Uterus (tissue), 3 donors: ENCODE measurements at regions not wholly inside any gene's neighbourhood (a gene's known extent, or its start where the extent isn't known, plus 50 kb on each side); places are given as distances from the start of the nearest gene placed in this dataset.
"Not testable (repeated sequence)": the region's sequence is repeated elsewhere in the genome, so short reads cannot be mapped to it uniquely, and the experiment has no call there.

Experiments
- DNase-seq, 2 donors: peaks; one replicate each; pipeline ENCODE4 v3.0.0-alpha.2; 2019 to 2020
- H3K27ac ChIP-seq, 2 donors: fragments of 200-600 bp; sonication (generic); 1 replicate in 1 of 2; 2 replicates in 1 of 2; pipeline ENCODE4 v1.5.1; 2016 to 2018
- H3K27me3 ChIP-seq, 2 donors: fragments of 200-600 bp; sonication (generic); one replicate each; pipeline ENCODE4 v1.5.1; 2018 to 2019; ENCODE audit warnings: control low read depth in 1 of 2
- H3K36me3 ChIP-seq, 2 donors: fragments of 200-600 bp; sonication (generic); one replicate each; pipeline ENCODE4 v1.5.1; 2019; ENCODE audit warnings: control low read depth in 1 of 2
- H3K4me1 ChIP-seq, 2 donors: fragments of 200-600 bp; sonication (generic); one replicate each; pipeline ENCODE4 v1.5.1; 2018 to 2019; ENCODE audit warnings: control low read depth in 1 of 2
- H3K4me3 ChIP-seq, 2 donors: fragments of 200-600 bp; sonication (generic); 1 replicate in 1 of 2; 2 replicates in 1 of 2; pipeline ENCODE4 v1.5.1; 2018 to 2019; ENCODE audit warnings: mild to moderate bottlenecking in 1 of 2
- H3K9me3 ChIP-seq, 2 donors: fragments of 200-600 bp; sonication (generic); one replicate each; pipeline ENCODE4 v1.5.1; 2019; ENCODE audit warnings: control low read depth in 1 of 2
- POLR2A ChIP-seq, 2 donors: fragments of 450-650 bp; IDR thresholded peaks; one replicate each; pipeline ENCODE4 v1.6.1; 2016; ENCODE audit warnings: antibody characterized with exemption in 2 of 2, mild to moderate bottlenecking in 1 of 2, moderate library complexity in 1 of 2
- intact Hi-C: fragments of 100-400 bp; cut with DNase I; formaldehyde crosslinking; loops from one replicate; pipeline ENCODE4 v1.15.1; 2023; ENCODE audit warnings: low total_unique reads
- TF ChIP-seq, protein P1 (sequence below), 4 experiments: fragments of 200-600 bp in 2 of 4; fragments of 450-650 bp in 2 of 4; sonication (generic) in 2 of 4; IDR thresholded peaks; one replicate each; pipeline ENCODE4 v1.5.1; 2016 to 2019; ENCODE audit warnings: antibody characterized with exemption in 4 of 4, mild to moderate bottlenecking in 2 of 4, moderate library complexity in 1 of 4
- donor health status: DM: yes; HTN: yes; CAD: no.

DNA sequence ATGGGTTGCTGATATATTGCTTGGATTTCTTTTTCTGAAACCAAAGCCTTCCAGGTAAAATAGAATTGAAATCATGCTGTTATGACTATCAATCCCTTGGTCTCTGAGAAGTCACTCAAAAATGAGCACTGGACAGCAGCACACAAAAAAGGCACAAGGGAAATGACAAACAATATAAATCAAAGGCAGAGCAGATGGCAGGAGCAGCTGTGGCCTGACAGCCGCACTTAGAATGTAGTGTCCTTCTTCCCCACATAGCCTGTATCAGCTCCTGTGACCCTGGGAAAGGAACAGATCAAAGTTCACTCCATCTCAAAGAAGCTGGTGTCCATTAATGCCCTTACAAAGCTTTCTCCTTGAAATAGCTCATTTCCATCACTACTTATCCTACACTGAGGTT is 326.7 kb downstream of the SUCLG1 start:
- no peak overlapping the region for H3K4me3 ChIP-seq
- intact Hi-C loops: no loop called here
- no peak overlapping the region for H3K27ac ChIP-seq
- DNase-seq: no peak
- no peaks in the 10 kb centered on the region for H3K27me3 ChIP-seq
- H3K9me3 ChIP-seq: no peaks in the 10 kb centered on the region
- H3K36me3 ChIP-seq: no peaks in the 10 kb centered on the region
- H3K4me1 ChIP-seq: no peaks in the 10 kb centered on the region
- TF ChIP-seq POLR2A (IDR thresholded peaks at IDR 0.05): no peak
- TF ChIP-seq, protein P1, sequence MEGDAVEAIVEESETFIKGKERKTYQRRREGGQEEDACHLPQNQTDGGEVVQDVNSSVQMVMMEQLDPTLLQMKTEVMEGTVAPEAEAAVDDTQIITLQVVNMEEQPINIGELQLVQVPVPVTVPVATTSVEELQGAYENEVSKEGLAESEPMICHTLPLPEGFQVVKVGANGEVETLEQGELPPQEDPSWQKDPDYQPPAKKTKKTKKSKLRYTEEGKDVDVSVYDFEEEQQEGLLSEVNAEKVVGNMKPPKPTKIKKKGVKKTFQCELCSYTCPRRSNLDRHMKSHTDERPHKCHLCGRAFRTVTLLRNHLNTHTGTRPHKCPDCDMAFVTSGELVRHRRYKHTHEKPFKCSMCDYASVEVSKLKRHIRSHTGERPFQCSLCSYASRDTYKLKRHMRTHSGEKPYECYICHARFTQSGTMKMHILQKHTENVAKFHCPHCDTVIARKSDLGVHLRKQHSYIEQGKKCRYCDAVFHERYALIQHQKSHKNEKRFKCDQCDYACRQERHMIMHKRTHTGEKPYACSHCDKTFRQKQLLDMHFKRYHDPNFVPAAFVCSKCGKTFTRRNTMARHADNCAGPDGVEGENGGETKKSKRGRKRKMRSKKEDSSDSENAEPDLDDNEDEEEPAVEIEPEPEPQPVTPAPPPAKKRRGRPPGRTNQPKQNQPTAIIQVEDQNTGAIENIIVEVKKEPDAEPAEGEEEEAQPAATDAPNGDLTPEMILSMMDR (IDR thresholded peaks at IDR 0.05): no peak

DNA sequence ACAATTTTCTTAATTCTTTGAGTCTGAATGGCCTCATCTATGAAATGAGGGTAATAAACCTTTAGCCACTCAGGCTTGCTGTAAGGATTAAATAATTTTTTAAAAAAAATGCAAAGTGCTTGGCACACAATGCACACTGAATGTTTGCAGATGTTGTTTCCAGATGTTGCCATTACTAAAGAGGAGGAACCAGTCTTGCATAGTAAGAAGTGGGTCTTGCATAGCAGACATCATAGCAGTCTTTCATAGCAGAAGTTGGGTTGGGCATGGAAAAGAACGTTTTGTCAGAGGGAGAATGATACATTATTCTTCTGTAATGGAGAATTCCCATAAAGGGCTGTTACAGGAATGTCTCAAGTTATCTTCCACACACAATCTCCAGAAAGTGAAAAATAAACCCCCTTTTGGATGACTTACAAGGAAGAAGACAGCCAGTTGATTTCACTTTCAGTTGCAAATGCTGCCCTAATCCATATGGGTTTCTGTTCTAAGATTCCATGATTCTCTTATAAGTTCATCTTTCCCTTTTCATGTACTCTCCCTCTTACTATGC is 327.7 kb downstream of the SUCLG1 start:
- Histone ChIP-seq H3K9me3 (no peaks in the 10 kb centered on the region), H3K4me1 (no peaks in the 10 kb centered on the region), H3K36me3 (no peaks in the 10 kb centered on the region), H3K4me3 (no peak overlapping the region), H3K27me3 (no peaks in the 10 kb centered on the region), H3K27ac (no peak overlapping the region)
- no peak for DNase-seq
- intact Hi-C loops: no loop called here
- TF ChIP-seq POLR2A (IDR thresholded peaks at IDR 0.05): no peak
- TF ChIP-seq, protein P1 (IDR thresholded peaks at IDR 0.05): no peak

DNA sequence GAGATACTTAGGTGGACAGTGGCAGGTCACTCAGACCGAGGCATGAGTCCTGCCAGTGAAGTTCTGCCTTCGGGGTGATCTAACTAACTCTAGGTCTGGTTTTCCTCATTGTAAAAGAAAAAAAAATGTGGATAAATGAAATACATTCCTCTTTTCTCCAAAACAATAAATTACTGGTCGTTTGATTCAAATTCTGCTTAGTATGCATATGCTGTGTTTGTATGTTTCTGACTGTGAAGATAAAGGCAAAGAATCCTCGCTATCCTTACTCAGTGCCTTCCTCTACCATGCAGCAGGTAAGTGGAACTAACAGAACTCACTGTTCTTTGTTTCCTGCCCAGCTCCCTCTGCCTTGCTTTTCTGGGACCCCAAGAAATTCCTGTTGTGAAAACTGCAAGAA is 330.1 kb downstream of the SUCLG1 start:
- no peak overlapping the region for H3K4me3 ChIP-seq
- H3K4me1 ChIP-seq: no peaks in the 10 kb centered on the region
- TF ChIP-seq, protein P1 (IDR thresholded peaks at IDR 0.05): no peak
- TF ChIP-seq POLR2A (IDR thresholded peaks at IDR 0.05): no peak
- intact Hi-C loops: no loop called here
- no peaks in the 10 kb centered on the region for H3K27me3 ChIP-seq
- no peak overlapping the region for H3K27ac ChIP-seq
- H3K36me3 ChIP-seq: no peaks in the 10 kb centered on the region
- DNase-seq: no peak
- no peaks in the 10 kb centered on the region for H3K9me3 ChIP-seq

DNA sequence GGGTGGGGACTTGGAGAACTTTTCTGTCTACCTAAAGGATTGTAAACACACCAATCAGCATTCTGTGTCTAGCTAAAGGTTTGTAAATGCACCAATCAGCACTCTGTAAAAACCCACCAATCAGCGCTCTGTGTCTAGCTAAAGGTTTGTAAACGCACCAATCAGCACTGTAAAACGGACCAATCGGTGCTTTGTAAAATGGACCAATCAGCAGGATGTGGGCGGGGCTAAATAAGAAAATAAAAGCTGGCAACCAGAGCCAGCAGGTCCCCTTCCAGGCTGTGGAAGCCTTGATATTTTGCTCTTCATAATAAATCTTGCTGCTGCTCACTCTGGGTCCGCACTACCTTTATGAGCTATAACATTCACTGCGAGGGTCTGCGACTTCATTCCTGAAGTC is 331.3 kb downstream of the SUCLG1 start:
- H3K4me1 ChIP-seq, DNase-seq, H3K9me3 ChIP-seq, intact Hi-C loops, H3K4me3 ChIP-seq, H3K27me3 ChIP-seq, H3K36me3 ChIP-seq, H3K27ac ChIP-seq: not testable (repeated sequence)

DNA sequence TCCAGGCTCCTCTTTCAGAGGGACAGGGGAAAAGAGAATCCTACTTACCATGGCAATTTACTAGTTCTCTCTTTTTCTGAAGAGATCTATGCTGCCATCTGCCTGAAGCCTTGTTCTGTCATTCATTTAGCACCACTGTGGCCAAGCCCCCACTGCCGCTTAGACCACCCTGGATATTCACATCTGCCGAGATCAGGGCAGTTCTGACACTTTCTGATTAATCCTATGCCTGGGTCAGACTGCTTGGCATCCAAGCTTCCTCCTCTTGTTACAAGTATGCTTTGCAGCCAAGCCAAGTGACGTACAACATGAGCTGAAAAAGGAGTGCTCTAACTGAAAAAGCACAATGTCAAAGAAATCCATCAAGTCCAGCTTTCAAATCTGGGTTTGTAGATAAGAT is 332.6 kb downstream of the SUCLG1 start:
- H3K9me3 ChIP-seq: no peaks in the 10 kb centered on the region
- H3K4me1 ChIP-seq: no peaks in the 10 kb centered on the region
- DNase-seq: no peak
- H3K27me3 ChIP-seq: no peaks in the 10 kb centered on the region
- H3K27ac ChIP-seq: no peak overlapping the region
- TF ChIP-seq, protein P1 (IDR thresholded peaks at IDR 0.05): no peak
- TF ChIP-seq POLR2A (IDR thresholded peaks at IDR 0.05): no peak
- H3K36me3 ChIP-seq: no peaks in the 10 kb centered on the region
- intact Hi-C loops: no loop called here
- H3K4me3 ChIP-seq: no peak overlapping the region

DNA sequence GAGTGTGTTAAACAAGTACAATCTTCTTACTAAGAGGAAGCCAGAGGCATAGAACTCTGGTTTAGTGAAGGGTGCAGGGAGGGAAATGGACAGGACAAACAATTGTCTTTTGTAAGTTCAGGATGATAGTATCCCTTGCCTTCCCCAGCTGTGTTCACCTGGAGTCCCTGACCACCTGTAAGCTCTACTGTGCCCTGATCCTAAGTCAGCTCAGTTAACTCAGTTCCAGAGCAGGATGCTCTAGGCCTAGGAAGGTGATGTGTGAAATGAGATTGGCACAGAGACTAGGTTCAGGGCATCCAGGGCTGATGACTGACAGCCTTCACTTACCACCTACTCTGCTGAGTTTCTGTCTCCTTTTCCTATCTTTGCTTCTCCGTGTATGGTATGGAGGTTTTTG is 333.0 kb downstream of the SUCLG1 start:
- no peak overlapping the region for H3K4me3 ChIP-seq
- no peaks in the 10 kb centered on the region for H3K27me3 ChIP-seq
- H3K4me1 ChIP-seq: no peaks in the 10 kb centered on the region
- TF ChIP-seq, protein P1 (IDR thresholded peaks at IDR 0.05): no peak
- TF ChIP-seq POLR2A (IDR thresholded peaks at IDR 0.05): no peak
- no peak for DNase-seq
- intact Hi-C loops: no loop called here
- no peaks in the 10 kb centered on the region for H3K36me3 ChIP-seq
- H3K27ac ChIP-seq: no peak overlapping the region
- no peaks in the 10 kb centered on the region for H3K9me3 ChIP-seq
